GM19025 (cell line): ENCODE measurements at regions not wholly inside any gene's neighbourhood (a gene's known extent, or its start where the extent isn't known, plus 50 kb on each side); places are given as distances from the start of the nearest gene placed in this dataset.
"Not testable (repeated sequence)": the region's sequence is repeated elsewhere in the genome, so short reads cannot be mapped to it uniquely, and the experiment has no call there.

Experiments
- ATAC-seq: cut with Tn5 transposase; IDR thresholded peaks from one replicate; pipeline ENCODE4 v1.9.1; 2021; ENCODE audit warnings: mild to moderate bottlenecking, low read depth, moderate library complexity; ENCODE audit not compliant: unreplicated experiment

- no peak for ATAC-seq
Measured at GRCh38 chr10:45111509-45111908, 110.8 kb downstream of the ZNF22 start.

- ATAC-seq = not testable (repeated sequence)
Measured at GRCh38 chr10:45117940-45118339, 117.2 kb downstream of the ZNF22 start.

- ATAC-seq = no peak
Measured at GRCh38 chr10:45118929-45119328, 118.2 kb downstream of the ZNF22 start.

GRCh38 chr10:45122180-45122860 is 121.6 kb downstream of the ZNF22 start:
- not testable (repeated sequence) for ATAC-seq

- ATAC-seq = no peak
Measured at GRCh38 chr10:45135443-45136198, 134.9 kb downstream of the ZNF22 start.

- ATAC-seq = no peak
Measured at GRCh38 chr10:45136256-45136655, 135.5 kb downstream of the ZNF22 start.

- no peak for ATAC-seq
Measured at GRCh38 chr10:45144326-45145070, 143.8 kb downstream of the ZNF22 start.

GRCh38 chr10:45145143-45145542 is 144.4 kb downstream of the ZNF22 start:
- ATAC-seq = not testable (repeated sequence)

- ATAC-seq = no peak
Measured at GRCh38 chr10:45147000-45147399, 146.3 kb downstream of the ZNF22 start.

- ATAC-seq = no peak
Measured at GRCh38 chr10:45150997-45151396, 150.3 kb downstream of the ZNF22 start.

- no peak for ATAC-seq
Measured at GRCh38 chr10:45151467-45152214, 150.9 kb downstream of the ZNF22 start.

- ATAC-seq = no peak
Measured at GRCh38 chr10:45152726-45153125, 152.0 kb downstream of the ZNF22 start.

GRCh38 chr10:45154502-45154901 is 153.8 kb downstream of the ZNF22 start:
- ATAC-seq = no peak

GRCh38 chr10:45155784-45156183 is 155.1 kb downstream of the ZNF22 start:
- ATAC-seq = no peak

- no peak for ATAC-seq
Measured at GRCh38 chr10:45160271-45160670, 155.1 kb downstream of the OR13A1 start.

GRCh38 chr10:45163315-45163975 is 152.0 kb downstream of the OR13A1 start:
- ATAC-seq = no peak

- not testable (repeated sequence) for ATAC-seq
Measured at GRCh38 chr10:45175520-45176118, 139.8 kb downstream of the OR13A1 start.

- ATAC-seq = no peak
Measured at GRCh38 chr10:45179691-45180090, 135.7 kb downstream of the OR13A1 start.

GRCh38 chr10:45180507-45180906 is 134.9 kb downstream of the OR13A1 start:
- ATAC-seq = no peak
